GM19438 (cell line): ENCODE measurements at regions not wholly inside any gene's neighbourhood (a gene's known extent, or its start where the extent isn't known, plus 50 kb on each side); places are given as distances from the start of the nearest gene placed in this dataset.

Experiments
- ATAC-seq: cut with Tn5 transposase; IDR thresholded peaks from one replicate; pipeline ENCODE4 v1.9.1; 2021; ENCODE audit warnings: low read depth; ENCODE audit not compliant: unreplicated experiment

- ATAC-seq = no peak
Measured at GRCh38 chr5:174189654-174190541, 144.4 kb downstream of the NSG2 start.

- no peak for ATAC-seq
Measured at GRCh38 chr5:174191076-174191475, 145.6 kb downstream of the NSG2 start.

GRCh38 chr5:174191850-174192655 is 146.5 kb downstream of the NSG2 start:
- no peak for ATAC-seq

DNA sequence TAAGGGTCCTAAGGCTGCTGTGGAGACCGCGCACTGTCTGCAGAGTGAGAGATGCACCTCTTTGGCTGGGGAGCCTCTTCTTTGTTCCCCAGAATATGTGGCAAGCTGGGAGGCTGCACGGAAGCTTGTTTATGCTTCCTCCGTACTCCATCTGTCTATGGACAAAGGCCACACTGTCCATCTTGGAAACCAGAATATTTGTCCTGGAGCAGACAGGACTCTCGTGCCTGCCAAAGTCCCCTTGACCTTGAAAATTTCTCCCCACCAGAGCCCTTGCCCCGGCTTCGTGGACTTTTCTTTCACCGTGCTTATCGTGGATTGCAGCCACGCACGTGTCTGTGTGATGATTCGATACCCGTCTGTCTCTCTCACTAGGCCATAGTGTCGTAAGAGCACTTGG is 147.4 kb downstream of the NSG2 start:
- ATAC-seq = no peak

DNA sequence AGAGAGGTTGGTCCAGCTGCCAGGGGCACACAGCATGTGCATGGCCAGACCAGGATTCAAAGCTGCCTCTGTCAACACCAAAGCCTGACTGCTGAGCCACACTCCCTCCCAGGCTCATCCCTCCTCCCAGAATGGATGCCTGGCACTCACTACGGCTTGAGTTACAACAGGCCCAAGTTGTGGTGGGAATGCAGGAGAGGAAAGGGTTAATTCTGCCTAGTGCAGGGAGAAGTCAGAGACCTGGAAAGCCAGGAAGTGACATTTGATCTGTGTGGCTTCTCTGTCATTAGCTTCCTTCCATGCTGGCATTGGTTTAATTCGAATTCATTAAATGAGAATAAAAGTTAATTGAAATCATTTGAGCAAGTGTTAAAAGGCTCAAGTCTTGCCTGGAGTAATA is 150.0 kb downstream of the NSG2 start:
- no peak for ATAC-seq

DNA sequence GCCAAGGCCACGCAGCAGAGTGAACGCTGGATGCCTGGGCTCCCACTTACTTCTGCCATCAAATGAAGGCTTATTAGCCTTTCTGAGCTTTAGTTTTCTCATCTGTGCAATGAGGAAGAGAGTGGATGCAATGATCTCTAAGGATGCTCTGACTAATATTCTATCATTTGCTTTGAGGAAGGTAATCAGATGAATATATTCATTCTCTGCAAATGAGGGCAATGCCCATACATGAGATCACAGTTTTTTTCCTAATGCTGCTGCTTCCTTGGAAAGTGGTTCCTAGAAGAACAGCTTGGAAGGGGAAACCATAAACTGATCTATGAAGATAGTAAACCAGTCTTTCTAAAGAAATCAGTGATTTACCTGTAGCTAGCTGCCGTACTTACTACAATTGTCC is 152.4 kb downstream of the NSG2 start:
- ATAC-seq = no peak

DNA sequence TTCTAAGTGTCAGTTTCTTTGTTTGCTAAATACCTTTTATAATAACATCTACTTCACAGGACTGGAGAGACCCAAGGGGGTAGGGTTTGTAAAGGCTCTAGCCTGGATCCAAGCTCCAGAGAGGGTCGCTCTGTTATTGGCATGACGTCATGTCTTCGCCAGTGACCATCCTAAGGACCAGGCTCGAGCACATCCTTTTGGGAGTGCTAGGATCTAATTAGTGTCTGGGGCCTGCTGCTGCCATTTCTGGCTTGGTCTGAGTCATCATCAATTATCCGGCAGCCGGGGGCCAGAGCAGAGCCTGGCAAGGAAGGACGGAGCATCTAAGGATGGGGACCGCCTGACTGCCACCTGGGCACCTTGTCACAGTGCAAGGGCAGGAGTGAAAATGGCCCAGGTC is 153.0 kb downstream of the NSG2 start:
- ATAC-seq = no peak

GRCh38 chr5:174202996-174203395 is 157.5 kb downstream of the NSG2 start:
- ATAC-seq = no peak

DNA sequence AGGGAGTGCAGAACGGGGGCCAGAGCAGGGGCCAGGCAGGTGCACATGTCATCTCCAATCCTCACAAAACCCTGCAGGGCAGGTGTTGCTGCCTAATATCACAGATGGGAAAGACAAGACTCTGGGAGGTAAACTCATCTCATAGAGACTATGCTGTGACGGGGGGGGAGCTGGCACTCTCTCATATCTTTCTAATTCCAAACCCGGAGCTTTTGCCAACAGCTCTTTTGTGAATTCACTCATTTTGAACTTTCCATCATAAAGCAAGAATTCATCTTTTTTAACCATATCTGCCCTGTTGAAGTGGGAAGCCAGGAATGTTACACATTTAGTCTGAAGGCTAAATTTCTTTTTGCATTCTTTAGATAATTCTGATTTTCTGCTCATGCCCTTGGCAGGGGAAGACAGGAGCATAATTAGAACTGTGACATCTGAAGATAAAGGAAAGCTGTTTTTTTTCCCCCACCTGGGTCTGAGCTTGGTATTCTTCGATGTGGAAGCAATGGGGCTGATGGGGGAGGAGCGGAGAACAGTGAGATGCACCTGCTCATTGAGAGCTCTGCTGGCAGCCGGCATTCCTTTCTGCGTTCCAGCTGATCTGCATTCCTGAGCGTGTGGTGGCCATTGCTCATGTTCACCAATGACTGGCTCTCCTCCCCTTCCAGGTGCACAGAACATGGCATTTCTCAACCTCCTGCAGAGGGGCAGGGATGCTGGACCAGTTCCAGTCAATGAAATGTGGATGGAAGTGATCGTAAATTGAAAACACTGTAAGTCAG is 159.2 kb downstream of the NSG2 start:
- ATAC-seq = no peak

- no peak for ATAC-seq
Measured at GRCh38 chr5:174205939-174206338, 160.4 kb downstream of the NSG2 start.

DNA sequence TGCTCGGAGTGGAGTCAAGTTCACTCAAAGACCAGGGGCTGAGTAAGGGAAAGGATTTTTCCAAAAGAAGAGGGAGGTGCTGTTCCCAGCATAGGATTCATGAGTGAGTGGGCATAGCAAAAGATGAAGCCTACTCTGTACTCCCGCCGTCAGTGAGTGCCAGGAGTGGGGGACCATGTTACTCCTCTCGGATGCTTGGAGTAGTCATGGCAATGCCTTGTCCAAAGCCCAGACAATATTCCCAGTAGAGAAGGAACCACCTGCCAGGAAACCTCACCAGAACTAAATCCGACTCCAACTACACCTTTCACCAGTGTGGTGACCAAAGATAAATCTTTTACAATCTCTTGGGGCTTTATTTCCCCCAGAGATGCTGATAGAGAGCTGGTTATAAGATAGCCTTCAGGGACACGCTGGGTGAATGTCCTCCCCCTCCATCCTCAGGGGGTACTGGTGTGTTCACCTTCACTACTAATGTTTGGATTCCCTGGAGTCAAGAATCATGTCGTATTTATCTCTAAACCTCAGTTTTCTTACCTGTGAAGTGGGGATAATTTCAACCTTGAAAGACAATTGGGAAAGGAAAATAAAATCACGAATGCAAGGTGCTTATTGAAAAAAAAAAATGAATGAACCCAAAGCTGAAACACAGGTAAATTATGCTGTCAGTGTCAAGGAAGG is 165.2 kb downstream of the NSG2 start:
- ATAC-seq = no peak

DNA sequence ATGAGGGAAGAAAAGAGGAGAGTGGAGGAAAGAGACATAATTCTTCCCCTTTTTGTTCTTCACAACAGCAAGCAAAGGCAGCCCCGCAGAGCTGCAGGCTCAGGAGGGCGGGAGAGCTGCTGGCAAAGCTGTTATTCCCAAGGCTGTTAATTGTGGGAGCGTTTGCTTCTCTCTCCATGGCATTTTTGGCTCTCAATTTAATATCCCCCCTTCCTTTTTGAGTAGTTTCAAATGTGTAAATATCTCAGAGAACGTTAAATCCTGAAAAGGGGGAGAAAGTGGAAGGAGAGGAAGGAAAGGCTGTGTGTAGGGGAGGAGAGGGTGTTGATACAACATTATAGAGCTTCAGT is 165.7 kb downstream of the NSG2 start:
- no peak for ATAC-seq

DNA sequence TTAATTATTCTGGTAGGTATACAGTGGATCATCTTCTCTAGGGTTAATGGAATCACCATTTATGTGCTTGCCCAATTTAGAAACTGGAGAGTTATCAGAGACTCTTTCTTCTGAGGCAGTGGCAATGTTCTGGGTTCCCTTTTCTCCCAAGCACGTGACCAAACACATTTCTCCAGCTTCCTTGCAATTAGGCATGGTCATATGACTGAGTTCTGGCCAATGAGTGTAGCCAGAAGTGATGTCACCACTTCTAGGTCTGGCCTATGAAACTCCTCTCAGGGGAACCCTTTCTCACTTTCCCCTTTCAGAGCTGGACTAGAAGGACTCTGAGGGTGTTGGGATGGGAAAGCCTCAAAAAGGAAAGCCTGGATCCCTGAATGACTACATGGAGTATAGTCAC is 172.0 kb downstream of the NSG2 start:
- no peak for ATAC-seq

DNA sequence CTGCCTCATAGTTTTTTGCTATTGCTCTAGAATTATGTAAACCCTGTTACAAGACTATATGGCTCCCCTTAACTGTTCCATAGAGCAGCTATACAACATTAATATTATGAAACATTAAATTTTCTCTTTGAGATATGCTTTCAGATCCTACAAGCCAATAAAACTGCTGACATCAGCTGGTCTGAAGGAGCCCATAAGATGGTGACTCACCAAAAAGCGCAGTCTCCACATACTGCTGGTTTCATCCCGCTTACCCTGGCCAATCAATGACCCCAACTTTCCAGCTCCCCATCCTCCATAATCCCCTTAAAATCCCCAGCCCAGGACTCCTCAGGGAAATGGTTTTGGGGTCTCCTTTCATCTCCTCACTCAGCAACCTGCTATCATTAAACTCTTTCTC is 172.7 kb downstream of the NSG2 start:
- ATAC-seq = no peak

DNA sequence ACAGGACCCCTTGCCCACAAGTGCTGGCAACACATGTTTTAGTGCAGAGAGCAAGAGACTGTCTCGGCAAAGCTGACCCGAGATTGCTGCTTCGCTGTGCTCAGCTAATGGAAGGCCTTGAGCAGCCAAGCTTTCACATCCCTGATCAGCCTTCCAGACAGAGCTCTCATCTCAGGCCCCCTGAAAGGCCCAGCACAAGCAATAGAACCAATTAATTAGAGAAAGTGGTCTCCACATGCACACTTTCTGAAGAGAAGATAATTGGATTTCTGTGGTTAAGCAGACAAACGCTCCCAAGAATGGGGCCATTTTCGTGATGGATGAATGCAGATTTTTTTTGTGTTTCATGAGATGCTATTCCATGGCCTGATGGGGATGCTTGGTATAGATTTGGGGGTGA is 174.9 kb downstream of the NSG2 start:
- no peak for ATAC-seq

GRCh38 chr5:174221436-174221835 is 175.9 kb downstream of the NSG2 start:
- no peak for ATAC-seq

- ATAC-seq = no peak
Measured at GRCh38 chr5:174221946-174222345, 176.4 kb downstream of the NSG2 start.

- no peak for ATAC-seq
Measured at GRCh38 chr5:174222891-174223290, 177.4 kb downstream of the NSG2 start.

GRCh38 chr5:174223355-174223754 is 177.8 kb downstream of the NSG2 start:
- ATAC-seq = no peak

GRCh38 chr5:174229068-174229467 is 183.6 kb downstream of the NSG2 start:
- no peak for ATAC-seq
